ENCODE measurements at regions not wholly inside any gene's neighbourhood (a gene's known extent, or its start where the extent isn't known, plus 50 kb on each side); places are given as distances from the start of the nearest gene placed in this dataset.

- no peak for TF ChIP-seq SUZ12 (IDR thresholded peaks at IDR 0.05)
- TF ChIP-seq ELF4 (IDR thresholded peaks at IDR 0.05): no peak
- TF ChIP-seq PKNOX1 (IDR thresholded peaks at IDR 0.05): no peak
- TF ChIP-seq CTBP1 (IDR thresholded peaks at IDR 0.05; ENCODE audit: borderline replicate concordance): no peak
- TF ChIP-seq TARDBP (IDR thresholded peaks at IDR 0.05): no peak
- TF ChIP-seq FOXK2 (IDR thresholded peaks at IDR 0.05): no peak
- TF ChIP-seq SP1 (IDR thresholded peaks at IDR 0.05): no peak
- no peak for TF ChIP-seq FOXA1 (IDR thresholded peaks at IDR 0.05)
- no peak for TF ChIP-seq NFRKB (IDR thresholded peaks at IDR 0.05)
- no peak for TF ChIP-seq BHLHE40 (IDR thresholded peaks at IDR 0.05; ENCODE audit: borderline replicate concordance)
- TF ChIP-seq L3MBTL2 (conservative IDR thresholded peaks at IDR 0.05): no peak
- no peak for TF ChIP-seq FOXM1 (IDR thresholded peaks at IDR 0.05; ENCODE audit: borderline replicate concordance)
- no peak for TF ChIP-seq LEF1 (IDR thresholded peaks at IDR 0.05; ENCODE audit: borderline replicate concordance)
- no peak for TF ChIP-seq ZNF384 (IDR thresholded peaks at IDR 0.05)
These were observed 159.5 kb upstream of the PDE10A start for GRCh38 chr6:165822501-165822900.

Data from HEK293T (cell line).